HEK293 (cell line): ENCODE measurements at regions not wholly inside any gene's neighbourhood (a gene's known extent, or its start where the extent isn't known, plus 50 kb on each side); places are given as distances from the start of the nearest gene placed in this dataset.

ENCODE experiments used
- CTCF ChIP-seq: fragments of 450-650 bp; formaldehyde crosslinking; IDR thresholded peaks from 2 replicates; pipeline ENCODE4 v1.5.1; 2016; ENCODE audit warnings: missing biosample characterization, missing genetic modification characterization
- TCF7L2 ChIP-seq: IDR thresholded peaks from 2 replicates; pipeline ENCODE4 v1.6.1; 2011; ENCODE audit warnings: low read depth, mild to moderate bottlenecking, inconsistent platforms, low read length, moderate library complexity, borderline replicate concordance
- ZBTB26 ChIP-seq: fragments of 450-650 bp; formaldehyde crosslinking; optimal IDR thresholded peaks from 2 replicates; pipeline ENCODE3; 2016; ENCODE audit warnings: missing biosample characterization, mild to moderate bottlenecking, missing genetic modification characterization
- ZNF148 ChIP-seq: fragments of 450-650 bp; formaldehyde crosslinking; IDR thresholded peaks from 2 replicates; pipeline ENCODE4 v1.5.0; 2017; ENCODE audit warnings: missing biosample characterization, missing genetic modification characterization, borderline replicate concordance
- ZNF354C ChIP-seq: fragments of 450-650 bp; formaldehyde crosslinking; IDR thresholded peaks from 2 replicates; pipeline ENCODE4 v1.5.1; 2016; ENCODE audit warnings: missing biosample characterization, missing genetic modification characterization, low read depth, borderline replicate concordance
- ZNF366 ChIP-seq: fragments of 450-650 bp; formaldehyde crosslinking; conservative IDR thresholded peaks from 2 replicates; pipeline ENCODE4 v1.5.1; 2016; ENCODE audit warnings: missing biosample characterization, missing genetic modification characterization
- ZNF501 ChIP-seq: fragments of 450-650 bp; formaldehyde crosslinking; IDR thresholded peaks from 2 replicates; pipeline ENCODE4 v1.5.1; 2016; ENCODE audit warnings: missing biosample characterization, missing genetic modification characterization
- ZNF558 ChIP-seq: fragments of 450-650 bp; formaldehyde crosslinking; IDR thresholded peaks from 2 replicates; pipeline ENCODE4 v1.5.1; 2016; ENCODE audit warnings: missing biosample characterization, missing genetic modification characterization
- ZNF645 ChIP-seq: fragments of 450-650 bp; formaldehyde crosslinking; IDR thresholded peaks from 2 replicates; pipeline ENCODE4; 2016; ENCODE audit warnings: missing biosample characterization, missing genetic modification characterization
- ZNF830 ChIP-seq: fragments of 450-650 bp; IDR thresholded peaks from 2 replicates; pipeline ENCODE4 v1.5.0; 2018; ENCODE audit warnings: missing biosample characterization, missing genetic modification characterization, low read depth, mild to moderate bottlenecking, moderate library complexity
- ZSCAN18 ChIP-seq: fragments of 450-650 bp; formaldehyde crosslinking; IDR thresholded peaks from 2 replicates; pipeline ENCODE4 v1.5.1; 2016; ENCODE audit warnings: missing biosample characterization, missing genetic modification characterization
- ZSCAN4 ChIP-seq: fragments of 450-650 bp; formaldehyde crosslinking; IDR thresholded peaks from 2 replicates; pipeline ENCODE4 v1.5.1; 2017; ENCODE audit warnings: missing biosample characterization, missing genetic modification characterization
- ZSCAN5A ChIP-seq: fragments of 450-650 bp; formaldehyde crosslinking; IDR thresholded peaks from 2 replicates; pipeline ENCODE4 v1.5.1; 2016; ENCODE audit warnings: missing biosample characterization, missing genetic modification characterization

- TF ChIP-seq ZSCAN5A (tag by site-specific recombination) (no peak), CTCF (no peak), ZNF558 (tag by site-specific recombination) (no peak), ZNF366 (tag by site-specific recombination) (no peak), ZNF354C (tag by site-specific recombination) (no peak), ZNF830 (tag by site-specific recombination) (no peak), ZBTB26 (no peak), ZSCAN4 (tag by site-specific recombination) (no peak), ZNF645 (tag by site-specific recombination) (no peak), ZNF148 (no peak), ZSCAN18 (tag by site-specific recombination) (no peak), TCF7L2 (no peak), ZNF501 (no peak)
Observed at GRCh38 chr9:36730414-36730813, 157.7 kb downstream of the MELK start.
